Activated CD4-positive, alpha-beta T cell treated with anti-CD3 and anti-CD28 coated beads, Interleukin-2, amount 10 ng/mL, durations not matched to agents 7 days and 5 days (primary cell): ENCODE measurements at regions not wholly inside any gene's neighbourhood (a gene's known extent, or its start where the extent isn't known, plus 50 kb on each side); places are given as distances from the start of the nearest gene placed in this dataset.
"Not testable (repeated sequence)": the region's sequence is repeated elsewhere in the genome, so short reads cannot be mapped to it uniquely, and the experiment has no call there.

ENCODE experiments used
- CTCF ChIA-PET: fragments of 350-600 bp; sonication (Branson Sonifier 250); formaldehyde crosslinking; loops from one replicate; lab custom pipeline; 2021; ENCODE audit warnings: antibody characterized with exemption; lab: Charles Lee
- POLR2A ChIA-PET: fragments of 350-600 bp; sonication (Branson Sonifier 250); formaldehyde crosslinking; loops from one replicate; lab custom pipeline; 2021; ENCODE audit warnings: antibody characterized with exemption; lab: Charles Lee
- DNase-seq: peaks from one replicate; pipeline ENCODE4 v3.0.0-alpha.2; 2020
- H3K27ac Mint-ChIP-seq: one replicate; pipeline ENCODE4 v1.8.0; 2021; ENCODE audit warnings: mild to moderate bottlenecking, moderate library complexity, mixed read lengths
- H3K27me3 Mint-ChIP-seq: one replicate; pipeline ENCODE4 v1.8.0; 2021; ENCODE audit warnings: mixed read lengths
- H3K36me3 Mint-ChIP-seq: one replicate; pipeline ENCODE4 v1.8.0; 2021; ENCODE audit warnings: low read depth, mixed read lengths
- H3K4me1 Mint-ChIP-seq: one replicate; pipeline ENCODE4 v1.8.0; 2021; ENCODE audit warnings: mixed read lengths
- H3K4me3 Mint-ChIP-seq: one replicate; pipeline ENCODE4 v1.8.0; 2021; ENCODE audit warnings: mild to moderate bottlenecking, moderate library complexity, mixed read lengths
- H3K9me3 Mint-ChIP-seq: one replicate; pipeline ENCODE4 v1.8.0; 2021; ENCODE audit warnings: mixed read lengths

DNA sequence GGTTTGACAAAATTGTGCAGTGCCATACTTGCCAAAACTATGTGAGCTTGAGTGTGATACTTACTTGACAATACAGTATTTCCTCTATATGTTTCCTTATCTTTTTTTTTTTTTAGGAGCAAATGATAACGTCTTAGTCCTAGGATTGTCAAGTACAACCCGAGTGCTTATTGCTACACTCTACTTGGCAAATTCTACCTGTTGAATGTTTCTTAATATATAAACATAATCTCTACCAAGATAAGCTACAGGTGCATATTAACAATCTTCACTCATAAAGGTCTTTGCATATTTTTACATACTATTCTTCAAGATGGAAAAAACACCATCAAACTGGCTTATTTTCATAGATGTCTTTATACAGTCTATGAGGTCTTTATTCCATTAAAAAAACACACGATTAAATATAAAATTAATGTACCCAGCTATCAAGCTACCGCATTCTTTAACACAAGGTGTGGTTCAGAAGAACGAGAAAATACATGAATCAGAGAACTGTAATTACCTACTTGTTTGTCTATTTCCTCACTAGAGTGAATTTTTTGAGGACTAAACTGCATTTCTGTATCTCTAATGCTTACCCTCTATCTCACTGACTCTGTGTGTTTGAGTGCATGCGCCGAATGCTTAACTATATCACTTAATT lies 76.1 kb upstream of the PDSS1 start:
- H3K27me3 Mint-ChIP-seq, result peaks cover 29% of the 10 kb centered on the region
- CTCF ChIA-PET, result interaction anchor here (0.6 to 1.2 kb wide), 3 partner anchors 173 to 1152 kb away, joined by 3 to 4 read pairs (median 4); no protein-coding TSS in a partner anchor

DNA sequence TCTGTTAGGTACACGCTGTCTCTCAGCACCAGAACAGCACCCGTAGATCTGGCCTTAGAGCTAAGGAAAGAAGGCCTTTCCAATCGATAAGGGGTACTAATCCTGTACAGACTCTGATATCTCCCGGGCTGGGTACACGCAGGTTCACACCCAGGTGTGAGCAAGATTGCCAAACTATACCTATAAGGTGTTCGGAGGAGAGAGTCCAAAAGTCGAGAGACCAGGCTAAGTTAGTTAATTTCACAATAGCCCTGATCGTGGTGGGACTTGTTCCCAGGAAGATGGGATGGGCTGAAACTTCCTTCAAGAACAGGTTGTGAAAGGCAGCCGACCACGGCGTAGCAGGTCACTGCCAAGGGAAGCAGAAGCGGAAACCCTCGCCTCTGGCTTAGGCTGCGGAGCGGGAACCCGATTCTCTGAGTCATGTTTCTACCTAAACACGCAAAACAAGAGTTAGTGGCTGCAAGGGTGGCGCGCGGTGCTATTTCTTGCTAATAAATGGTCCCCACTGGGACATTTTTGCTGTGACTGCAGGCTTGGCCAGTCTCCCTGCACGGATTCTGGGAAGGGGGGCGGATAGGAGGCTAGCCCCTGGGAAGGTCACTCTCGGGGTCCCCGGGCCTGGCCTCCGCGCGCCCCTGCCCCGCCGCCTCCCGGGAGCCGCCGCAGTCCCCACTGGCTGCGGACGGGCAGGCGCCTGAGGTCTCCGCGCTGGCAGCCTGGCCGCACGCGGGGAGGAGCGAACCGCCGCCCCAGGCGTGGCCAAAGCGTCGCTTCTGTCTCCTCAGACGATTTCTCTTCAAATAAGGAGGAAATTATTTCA lies 75.4 kb upstream of the PDSS1 start:
- CTCF ChIA-PET, result no interaction called here
- H3K9me3 Mint-ChIP-seq, result no peaks in the 10 kb centered on the region
- H3K4me1 Mint-ChIP-seq, result peaks cover 11% of the 10 kb centered on the region
- peaks cover 29% of the 10 kb centered on the region for H3K27me3 Mint-ChIP-seq
- POLR2A ChIA-PET, result no interaction called here
- peak overlapping the region; percentile 38 for H3K4me3 Mint-ChIP-seq
- no peak overlapping the region for H3K27ac Mint-ChIP-seq
- peak; percentile 8 for DNase-seq
- no peaks in the 10 kb centered on the region for H3K36me3 Mint-ChIP-seq

More for the DNA sequence above, 76.1 kb upstream of the PDSS1 start:
- Mint-ChIP-seq H3K27ac (no peak overlapping the region), H3K4me3 (no peak overlapping the region), H3K36me3 (no peaks in the 10 kb centered on the region), H3K4me1 (peaks cover 11% of the 10 kb centered on the region), H3K9me3 (no peaks in the 10 kb centered on the region)
- POLR2A ChIA-PET, result no interaction called here
- DNase-seq, result no peak

DNA sequence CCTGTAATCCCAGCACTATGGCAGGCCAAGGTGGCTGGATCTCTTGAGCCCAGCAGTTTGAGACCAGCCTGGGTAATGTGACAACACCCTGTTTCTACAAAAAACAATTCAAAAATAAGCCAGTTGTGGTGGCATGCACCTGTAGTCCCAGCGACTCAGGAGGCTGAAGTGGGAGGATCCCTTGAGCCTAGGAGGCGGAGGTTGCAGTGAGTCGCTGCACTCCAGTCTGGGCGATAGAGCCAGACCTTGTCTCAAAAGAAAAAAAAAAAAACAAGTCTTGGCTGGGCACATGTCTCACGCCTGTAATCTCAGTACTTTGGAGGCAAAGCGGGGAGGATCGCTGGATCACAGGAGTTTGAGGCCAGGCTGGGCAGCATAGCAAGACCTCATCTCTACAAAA lies 74.6 kb upstream of the PDSS1 start:
- H3K27me3 Mint-ChIP-seq, result peaks cover 32% of the 10 kb centered on the region
- no peak overlapping the region for H3K4me3 Mint-ChIP-seq
- CTCF ChIA-PET, result no interaction called here
- H3K4me1 Mint-ChIP-seq, result peaks cover 11% of the 10 kb centered on the region
- no peak overlapping the region for H3K27ac Mint-ChIP-seq
- no peak for DNase-seq
- no peaks in the 10 kb centered on the region for H3K36me3 Mint-ChIP-seq
- no peaks in the 10 kb centered on the region for H3K9me3 Mint-ChIP-seq
- POLR2A ChIA-PET, result no interaction called here

DNA sequence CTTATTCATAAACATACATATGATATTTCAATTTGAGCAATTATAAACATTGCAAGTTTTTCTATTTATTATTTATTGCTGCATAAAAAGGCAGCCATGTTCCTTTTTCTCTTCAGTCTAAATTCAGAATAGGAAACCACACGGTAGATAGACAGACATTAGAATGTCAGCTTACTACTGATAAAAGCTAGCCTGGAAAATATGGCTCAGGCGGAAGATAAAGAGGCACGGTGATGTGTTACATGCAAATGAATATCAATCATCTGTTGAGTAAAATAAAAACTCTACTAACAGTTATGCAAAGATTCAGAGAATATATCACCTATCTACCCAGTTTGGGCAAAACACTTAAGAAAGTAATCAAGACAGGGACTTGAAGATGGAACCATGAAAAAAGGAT lies 73.5 kb upstream of the PDSS1 start:
- Mint-ChIP-seq H3K36me3 (no peaks in the 10 kb centered on the region), H3K27me3 (peaks cover 29% of the 10 kb centered on the region), H3K4me1 (peaks cover 11% of the 10 kb centered on the region), H3K4me3 (no peak overlapping the region), H3K27ac (no peak overlapping the region), H3K9me3 (no peaks in the 10 kb centered on the region)
- ChIA-PET CTCF (no interaction called here), POLR2A (no interaction called here)
- no peak for DNase-seq

DNA sequence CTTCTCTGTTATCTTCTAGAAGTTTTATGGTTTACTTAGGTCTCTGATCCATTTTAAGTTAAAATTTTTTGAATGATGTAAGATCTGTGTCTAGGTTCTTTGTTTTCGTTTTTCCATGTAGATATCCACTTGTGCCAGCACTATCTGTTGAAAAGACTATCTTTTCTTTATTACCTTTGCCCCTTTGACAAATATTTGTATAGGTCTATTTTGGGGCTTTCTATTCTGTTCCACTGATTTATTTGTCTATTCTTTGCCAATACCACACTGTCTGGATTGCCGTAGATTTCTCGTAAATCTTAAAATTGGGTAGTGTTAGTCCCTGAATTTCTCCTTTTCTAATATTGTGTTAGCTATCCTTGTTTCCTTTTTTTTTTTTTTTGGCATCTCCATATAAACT lies 71.4 kb upstream of the PDSS1 start:
- Mint-ChIP-seq H3K36me3 (no peaks in the 10 kb centered on the region), H3K27me3 (peaks cover 35% of the 10 kb centered on the region), H3K4me1 (peaks cover 11% of the 10 kb centered on the region), H3K4me3 (no peak overlapping the region), H3K9me3 (no peaks in the 10 kb centered on the region), H3K27ac (no peak overlapping the region)
- CTCF ChIA-PET, result interaction anchor here (0.7 kb wide), 1 partner anchor 695 kb away, joined by 4 read pairs; no protein-coding TSS in a partner anchor
- POLR2A ChIA-PET, result no interaction called here
- DNase-seq, result no peak

DNA sequence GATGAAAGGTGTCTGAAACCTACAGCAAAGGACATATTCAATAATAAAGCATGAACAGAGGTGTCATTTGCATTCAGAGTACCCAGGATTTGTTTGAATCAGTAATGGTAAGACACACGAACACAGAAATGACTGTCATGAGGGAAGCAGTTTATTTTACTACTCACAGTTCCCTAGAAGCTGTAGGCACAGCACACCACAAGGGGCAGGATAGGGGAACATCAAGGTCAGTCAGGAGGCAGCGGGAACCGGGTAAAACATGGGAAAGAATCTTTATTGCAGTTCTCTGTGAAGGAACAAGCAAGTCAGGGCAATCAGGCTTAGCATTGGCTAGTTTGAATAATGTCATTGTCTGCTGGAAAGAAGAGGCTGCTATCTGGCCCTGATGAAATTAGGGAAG lies 70.2 kb upstream of the PDSS1 start:
- POLR2A ChIA-PET, result no interaction called here
- DNase-seq, result no peak
- Mint-ChIP-seq H3K27ac (no peak overlapping the region), H3K27me3 (peaks cover 30% of the 10 kb centered on the region), H3K4me3 (no peak overlapping the region), H3K36me3 (no peaks in the 10 kb centered on the region), H3K9me3 (no peaks in the 10 kb centered on the region), H3K4me1 (peaks cover 6% of the 10 kb centered on the region)
- CTCF ChIA-PET, result no interaction called here

DNA sequence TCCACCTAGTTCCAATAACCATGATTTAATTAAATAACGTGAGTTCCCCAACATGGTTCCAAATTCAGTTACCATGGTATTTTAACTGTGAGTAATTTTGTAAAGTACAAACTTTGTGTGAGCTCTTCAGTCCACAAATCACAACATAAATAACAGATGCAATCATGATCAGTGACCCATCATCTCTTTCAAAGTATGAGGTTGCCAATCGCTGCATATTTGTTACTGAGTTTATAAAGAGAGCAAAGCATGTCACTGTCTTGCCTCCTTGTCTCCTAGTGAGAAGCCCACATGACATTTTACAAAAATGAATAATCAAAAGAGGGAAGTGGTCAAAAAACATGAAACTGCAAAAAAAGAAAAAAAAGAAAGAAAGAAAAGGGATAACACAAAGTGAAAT lies 69.1 kb upstream of the PDSS1 start:
- no peak overlapping the region for H3K4me3 Mint-ChIP-seq
- H3K9me3 Mint-ChIP-seq, result peaks cover 2% of the 10 kb centered on the region
- DNase-seq, result no peak
- H3K27ac Mint-ChIP-seq, result no peak overlapping the region
- ChIA-PET CTCF (interaction anchor here (0.6 kb wide), 1 partner anchor 114 kb away, joined by 3 read pairs; no protein-coding TSS in a partner anchor), POLR2A (no interaction called here)
- peaks cover 28% of the 10 kb centered on the region for H3K27me3 Mint-ChIP-seq
- H3K36me3 Mint-ChIP-seq, result no peaks in the 10 kb centered on the region
- H3K4me1 Mint-ChIP-seq, result peaks cover under 1% of the 10 kb centered on the region

DNA sequence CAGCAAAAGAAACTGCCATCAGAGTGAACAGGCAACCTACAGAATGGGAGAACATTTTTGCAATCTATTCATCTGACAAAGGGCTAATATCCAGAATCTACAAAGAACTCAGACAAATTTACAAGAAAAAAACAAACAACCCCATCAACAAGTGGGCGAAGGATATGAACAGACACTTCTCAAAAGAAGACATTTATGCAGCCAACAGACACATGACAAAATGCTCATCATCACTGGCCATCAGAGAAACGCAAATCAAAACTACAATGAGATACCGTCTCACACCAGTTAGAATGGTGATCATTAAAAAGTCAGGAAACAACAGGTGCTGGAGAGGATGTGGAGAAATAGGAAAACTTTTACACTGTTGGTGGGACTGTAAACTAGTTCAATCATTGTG lies 65.3 kb upstream of the PDSS1 start:
- POLR2A ChIA-PET, CTCF ChIA-PET, H3K4me1 Mint-ChIP-seq, H3K9me3 Mint-ChIP-seq, H3K27ac Mint-ChIP-seq, H3K4me3 Mint-ChIP-seq, H3K36me3 Mint-ChIP-seq, DNase-seq: not testable (repeated sequence)
- H3K27me3 Mint-ChIP-seq, result peaks cover 15% of the 10 kb centered on the region

DNA sequence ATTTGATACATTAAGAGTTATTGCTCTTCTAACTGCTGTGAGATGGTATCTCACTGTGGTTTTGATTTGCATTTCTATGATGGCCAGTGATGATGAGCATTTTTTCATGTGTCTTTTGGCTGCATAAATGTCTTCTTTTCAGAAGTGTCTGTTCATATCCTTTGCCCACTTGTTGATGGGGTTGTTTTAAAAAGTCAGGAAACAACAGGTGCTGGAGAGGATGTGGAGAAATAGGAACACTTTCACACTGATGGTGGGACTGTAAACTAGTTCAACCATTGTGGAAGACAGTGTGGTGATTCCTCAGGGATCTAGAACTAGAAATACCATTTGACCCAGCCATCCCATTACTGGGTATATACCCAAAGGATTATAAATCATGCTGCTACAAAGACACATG lies 63.4 kb upstream of the PDSS1 start:
- H3K4me3 Mint-ChIP-seq, H3K27me3 Mint-ChIP-seq, H3K9me3 Mint-ChIP-seq, CTCF ChIA-PET, H3K27ac Mint-ChIP-seq, DNase-seq, POLR2A ChIA-PET, H3K36me3 Mint-ChIP-seq, H3K4me1 Mint-ChIP-seq: not testable (repeated sequence)

DNA sequence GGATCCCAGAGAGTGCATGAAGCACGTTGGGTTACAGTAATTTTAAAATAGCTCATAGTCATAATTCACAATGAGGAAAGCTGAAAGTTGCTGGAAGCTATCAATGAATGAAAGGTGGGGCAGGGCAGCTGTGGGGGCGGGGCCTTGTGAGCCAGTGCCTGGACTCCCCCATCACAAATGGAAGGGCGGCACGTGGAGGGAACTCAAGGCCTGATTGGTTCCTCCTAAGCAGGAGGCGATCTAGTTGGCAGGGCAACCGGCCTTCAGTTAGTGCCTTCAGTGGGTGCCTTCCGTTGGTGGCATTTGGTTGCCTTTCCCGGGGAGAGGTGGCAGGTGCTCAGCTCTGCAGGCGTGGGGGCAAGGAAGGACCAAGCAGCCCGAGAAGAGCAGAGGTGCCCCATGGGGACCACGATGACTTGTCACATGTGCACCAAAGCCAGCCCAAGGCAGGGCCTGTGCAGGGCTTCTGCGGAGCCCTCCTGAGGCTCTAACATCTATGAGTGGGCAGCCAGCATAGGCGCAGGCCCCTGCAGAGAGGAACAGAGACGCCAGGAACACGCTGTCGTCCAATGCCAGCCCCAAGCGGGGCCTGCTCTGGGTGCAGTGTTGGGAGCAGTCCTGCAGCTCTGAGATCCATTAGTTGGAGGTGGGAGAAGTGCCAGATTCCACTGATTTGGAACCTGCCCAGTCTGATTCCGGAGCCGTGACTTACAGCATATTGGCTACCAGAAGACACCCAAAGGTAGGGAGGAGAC lies 59.8 kb upstream of the PDSS1 start:
- no peak for DNase-seq
- Mint-ChIP-seq H3K27ac (no peak overlapping the region), H3K4me3 (no peak overlapping the region), H3K9me3 (peaks cover 2% of the 10 kb centered on the region), H3K4me1 (no peaks in the 10 kb centered on the region), H3K27me3 (peaks cover 2% of the 10 kb centered on the region), H3K36me3 (no peaks in the 10 kb centered on the region)
- ChIA-PET CTCF (no interaction called here), POLR2A (no interaction called here)

DNA sequence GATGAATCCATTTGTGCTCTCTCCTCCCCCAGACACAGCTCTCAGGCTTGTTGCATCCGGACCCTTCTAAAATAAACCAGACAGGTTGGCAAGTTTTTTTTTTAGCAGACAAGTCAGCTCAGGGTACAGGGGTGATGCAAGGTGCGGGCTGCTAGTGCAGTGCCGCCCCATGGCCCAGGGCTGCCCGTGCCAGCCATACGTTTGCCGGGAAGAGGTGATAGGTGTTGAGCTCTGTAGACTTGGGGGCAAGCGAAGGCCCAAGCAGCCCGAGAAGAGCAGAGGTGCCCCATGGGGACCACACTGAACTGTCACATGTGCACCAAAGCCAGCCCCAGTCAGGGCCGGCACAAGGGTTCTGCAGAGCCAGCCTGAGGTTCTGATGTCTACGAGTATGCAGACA lies 57.1 kb upstream of the PDSS1 start:
- H3K27ac Mint-ChIP-seq, result no peak overlapping the region
- POLR2A ChIA-PET, result interaction anchor here (0.6 kb wide), 1 partner anchor 59 kb away, joined by 5 read pairs; no protein-coding TSS in a partner anchor
- no peak overlapping the region for H3K4me3 Mint-ChIP-seq
- CTCF ChIA-PET, result interaction anchor here (1.1 kb wide), 1 partner anchor 29 kb away, joined by 3 read pairs; no protein-coding TSS in a partner anchor
- no peaks in the 10 kb centered on the region for H3K36me3 Mint-ChIP-seq
- no peaks in the 10 kb centered on the region for H3K9me3 Mint-ChIP-seq
- peaks cover 2% of the 10 kb centered on the region for H3K27me3 Mint-ChIP-seq
- no peak for DNase-seq
- H3K4me1 Mint-ChIP-seq, result no peaks in the 10 kb centered on the region

DNA sequence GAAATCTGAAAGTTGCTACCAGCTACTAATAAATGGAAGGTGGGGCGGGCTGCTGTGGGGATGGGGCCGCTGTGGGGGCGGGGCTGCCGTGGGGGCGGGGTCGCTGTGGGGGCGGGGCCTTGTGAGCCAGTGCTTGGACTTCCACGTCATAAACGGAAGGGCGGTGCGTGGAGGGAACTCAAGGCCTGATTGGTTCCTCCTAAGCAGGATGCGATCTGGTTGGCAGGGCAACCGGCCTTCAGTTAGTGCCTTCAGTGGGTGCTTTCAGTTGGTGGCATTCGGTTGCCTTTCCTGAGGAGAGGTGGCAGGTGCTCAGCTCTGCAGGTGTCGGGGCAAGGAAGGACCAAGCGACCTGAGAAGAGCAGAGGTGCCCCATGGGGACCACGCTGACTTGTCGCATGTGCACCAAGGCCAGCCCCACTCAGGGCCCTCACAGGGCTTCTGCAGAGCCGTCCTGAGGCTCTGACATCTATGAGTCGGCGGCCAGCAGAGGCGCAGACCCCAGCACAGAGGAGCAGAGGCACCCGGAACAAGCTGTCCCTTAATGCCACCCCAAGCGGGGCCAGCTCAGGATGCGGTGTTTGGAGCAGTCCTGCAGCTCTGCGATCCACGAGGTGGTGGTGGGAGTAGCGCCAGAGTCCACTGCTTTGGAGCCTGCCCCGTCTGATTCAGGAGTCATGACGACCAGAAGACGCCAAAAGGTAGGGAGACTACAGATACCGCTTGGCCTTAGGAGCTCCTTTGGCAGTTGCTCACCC lies 54.4 kb upstream of the PDSS1 start:
- H3K9me3 Mint-ChIP-seq, result no peaks in the 10 kb centered on the region
- POLR2A ChIA-PET, result no interaction called here
- no peaks in the 10 kb centered on the region for H3K4me1 Mint-ChIP-seq
- DNase-seq, result no peak
- H3K36me3 Mint-ChIP-seq, result no peaks in the 10 kb centered on the region
- CTCF ChIA-PET, result no interaction called here
- no peak overlapping the region for H3K4me3 Mint-ChIP-seq
- H3K27ac Mint-ChIP-seq, result no peak overlapping the region
- no peaks in the 10 kb centered on the region for H3K27me3 Mint-ChIP-seq
